IPS-NIHi7 (cell line): ENCODE measurements at regions not wholly inside any gene's neighbourhood (a gene's known extent, or its start where the extent isn't known, plus 50 kb on each side); places are given as distances from the start of the nearest gene placed in this dataset.
"Not testable (repeated sequence)": the region's sequence is repeated elsewhere in the genome, so short reads cannot be mapped to it uniquely, and the experiment has no call there.

Experiments
- DNase-seq: peaks from one replicate; pipeline ENCODE4 v3.0.0; 2012; ENCODE audit warnings: mixed read lengths; ENCODE audit errors: extremely low spot score

DNA sequence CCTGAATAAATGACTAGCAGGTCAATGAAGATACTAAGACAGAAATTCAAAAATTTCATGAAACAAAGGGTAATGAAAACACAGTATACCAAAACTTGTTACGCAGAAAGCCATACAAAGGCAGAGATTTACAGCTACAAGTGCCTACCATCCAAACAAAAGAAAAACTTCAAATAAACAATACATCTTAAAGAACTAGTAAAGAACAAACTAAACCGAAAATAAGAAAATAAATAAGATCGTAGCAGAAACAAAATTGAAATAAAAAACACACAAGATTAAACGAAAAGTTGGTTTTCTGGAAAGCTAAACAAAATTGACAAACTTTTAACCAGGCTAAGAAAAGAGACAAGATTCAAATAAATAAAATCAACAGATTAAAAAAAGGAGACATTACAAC is 51.5 kb downstream of the VPREB1 start:
- DNase-seq: not testable (repeated sequence)

DNA sequence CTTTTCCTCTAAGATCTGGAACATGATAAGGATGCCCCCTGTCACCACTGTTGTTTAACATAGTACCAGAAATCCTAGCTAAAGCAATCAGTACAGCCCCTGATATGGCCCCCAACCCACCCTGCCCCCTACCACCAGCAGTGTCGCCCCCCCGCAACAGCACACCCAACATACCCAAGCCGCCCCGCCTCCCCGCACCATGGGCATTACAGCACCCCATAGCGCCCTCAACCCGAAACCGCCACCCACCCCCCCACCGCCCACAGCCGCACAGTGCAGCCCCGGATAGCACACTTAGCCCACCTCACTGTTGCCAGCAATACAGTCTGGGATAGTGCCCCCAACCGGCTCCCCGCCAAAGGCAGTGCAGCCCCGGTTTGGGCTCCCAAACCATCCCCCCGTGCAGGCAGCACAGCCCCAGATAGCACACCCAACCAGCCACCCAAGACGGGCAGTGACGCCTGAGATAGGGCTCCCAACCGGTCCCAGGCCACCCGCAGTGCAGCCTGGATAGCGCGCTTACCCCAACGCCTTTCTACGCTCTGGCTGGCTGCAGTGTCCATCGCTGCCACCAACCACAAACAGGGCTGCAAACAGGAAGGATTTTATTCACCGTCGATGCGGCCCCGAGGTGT is 52.7 kb downstream of the VPREB1 start:
- DNase-seq: peak; percentile 6

DNA sequence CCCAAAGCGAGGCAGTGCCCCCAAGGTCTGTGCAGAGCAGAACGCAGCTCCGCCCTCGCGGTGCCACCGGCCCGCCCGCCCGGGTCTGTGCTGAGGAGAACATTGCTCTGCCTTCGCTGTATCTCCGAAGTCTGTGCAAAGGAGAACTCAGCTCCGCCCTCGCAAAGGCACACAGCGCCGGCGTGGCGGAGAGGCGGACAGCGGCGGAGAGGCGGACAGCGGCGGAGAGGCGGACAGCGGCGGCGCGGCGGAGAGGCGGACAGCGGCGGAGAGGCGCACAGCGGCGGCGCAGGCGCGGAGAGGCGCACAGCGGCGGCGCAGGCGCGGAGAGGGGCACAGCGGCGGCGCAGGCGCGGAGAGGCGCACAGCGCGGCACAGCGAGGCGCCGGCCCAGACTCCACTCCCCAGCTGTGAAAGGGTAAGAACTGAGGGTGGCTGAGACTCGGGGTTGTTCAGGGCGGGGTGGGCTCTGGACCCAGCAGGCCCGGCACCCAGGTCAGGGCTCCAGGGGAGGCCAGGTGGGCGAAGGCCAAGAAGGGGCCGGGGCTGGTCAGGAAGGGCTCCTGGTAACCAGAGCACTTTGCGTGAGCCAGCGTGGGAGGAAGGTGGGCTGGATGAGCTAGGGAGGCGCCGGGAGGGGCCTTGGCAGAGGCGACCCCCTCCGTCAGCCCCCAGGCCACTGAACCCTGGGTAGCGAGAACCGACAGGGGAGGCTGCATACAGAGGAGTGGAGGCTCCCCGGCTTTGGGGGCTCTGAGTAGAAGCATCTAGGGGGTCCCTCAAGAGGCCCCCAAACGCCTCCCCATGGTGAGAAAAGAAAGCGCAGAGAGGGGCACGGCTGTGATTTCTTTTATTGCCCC is 53.4 kb downstream of the VPREB1 start:
- peak; percentile 2 for DNase-seq

DNA sequence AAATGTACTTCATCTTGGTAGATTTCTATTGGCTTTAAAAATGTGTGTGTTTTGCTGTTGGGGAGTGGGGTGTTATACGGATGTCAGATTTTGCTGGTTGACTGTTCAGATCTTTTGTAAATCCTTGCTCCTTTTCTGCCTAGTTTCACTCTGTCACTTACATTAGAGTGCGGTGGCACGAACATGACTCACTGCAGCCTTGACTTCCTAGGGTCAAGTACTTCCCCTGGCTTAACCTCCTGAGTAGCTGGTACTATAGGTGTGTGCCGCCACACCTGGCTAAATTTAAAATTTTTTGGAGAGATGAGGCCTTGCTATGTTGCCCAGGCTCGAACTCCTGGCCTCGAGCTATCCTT is 54.0 kb downstream of the VPREB1 start:
- DNase-seq: not testable (repeated sequence)

DNA sequence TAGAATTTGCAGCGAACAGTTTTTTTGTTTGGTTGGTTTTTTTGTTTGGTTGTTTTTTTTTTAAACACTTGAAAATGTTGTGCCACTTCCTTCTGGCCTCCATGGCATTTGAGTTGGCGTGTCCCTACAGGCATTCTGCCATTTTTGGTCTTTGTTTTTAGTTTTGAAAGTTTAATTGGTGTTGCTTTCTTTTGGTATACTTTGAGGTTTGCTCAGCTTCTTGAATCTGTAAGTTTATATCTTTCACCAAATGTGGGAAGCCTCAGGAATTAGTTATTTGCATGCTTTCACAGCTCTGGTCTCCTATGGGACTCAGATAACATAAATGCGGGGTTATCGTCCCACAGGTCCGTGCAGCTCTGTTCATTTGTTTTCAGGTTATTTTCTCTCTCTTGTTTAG is 55.9 kb downstream of the VPREB1 start:
- not testable (repeated sequence) for DNase-seq

DNA sequence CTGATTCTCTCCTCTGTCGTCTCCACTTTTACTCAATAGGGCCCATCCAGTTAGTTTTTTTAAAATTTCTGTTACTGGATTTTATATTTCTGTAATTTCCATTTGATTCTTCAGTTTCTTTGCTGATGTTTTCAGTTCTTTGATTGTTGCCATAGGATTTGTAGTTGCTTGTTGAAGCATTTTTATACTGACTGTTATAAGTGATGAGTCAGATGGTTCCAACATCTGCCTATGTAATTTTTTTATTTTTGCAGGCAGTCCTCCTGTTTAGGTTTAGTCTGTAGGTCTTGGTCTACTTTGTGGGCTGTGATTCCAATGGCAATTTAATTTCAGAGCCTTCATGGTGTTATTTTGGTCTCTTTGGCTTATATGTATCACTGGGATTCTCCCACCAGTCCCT is 56.4 kb downstream of the VPREB1 start:
- not testable (repeated sequence) for DNase-seq

DNA sequence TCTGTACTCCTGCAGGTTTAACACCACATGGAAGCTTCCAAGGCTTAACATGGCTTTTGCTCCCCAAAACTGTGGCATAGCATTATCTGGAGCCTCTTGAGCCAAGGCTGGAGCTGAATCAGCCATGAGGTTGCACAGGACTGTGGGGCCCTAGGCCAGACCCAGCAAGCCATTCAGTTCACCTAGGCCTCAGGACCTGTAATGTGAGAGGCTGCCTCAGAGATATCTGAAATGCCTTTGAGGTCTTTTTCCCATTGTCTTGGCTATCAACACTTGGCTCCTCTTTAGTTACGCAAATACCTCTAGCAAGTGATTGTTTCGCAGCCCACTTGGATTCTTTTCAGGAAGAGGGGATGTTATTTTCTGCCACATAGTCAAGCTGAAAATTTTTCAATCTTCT is 72.0 kb downstream of the VPREB1 start:
- DNase-seq: peak; percentile 47

DNA sequence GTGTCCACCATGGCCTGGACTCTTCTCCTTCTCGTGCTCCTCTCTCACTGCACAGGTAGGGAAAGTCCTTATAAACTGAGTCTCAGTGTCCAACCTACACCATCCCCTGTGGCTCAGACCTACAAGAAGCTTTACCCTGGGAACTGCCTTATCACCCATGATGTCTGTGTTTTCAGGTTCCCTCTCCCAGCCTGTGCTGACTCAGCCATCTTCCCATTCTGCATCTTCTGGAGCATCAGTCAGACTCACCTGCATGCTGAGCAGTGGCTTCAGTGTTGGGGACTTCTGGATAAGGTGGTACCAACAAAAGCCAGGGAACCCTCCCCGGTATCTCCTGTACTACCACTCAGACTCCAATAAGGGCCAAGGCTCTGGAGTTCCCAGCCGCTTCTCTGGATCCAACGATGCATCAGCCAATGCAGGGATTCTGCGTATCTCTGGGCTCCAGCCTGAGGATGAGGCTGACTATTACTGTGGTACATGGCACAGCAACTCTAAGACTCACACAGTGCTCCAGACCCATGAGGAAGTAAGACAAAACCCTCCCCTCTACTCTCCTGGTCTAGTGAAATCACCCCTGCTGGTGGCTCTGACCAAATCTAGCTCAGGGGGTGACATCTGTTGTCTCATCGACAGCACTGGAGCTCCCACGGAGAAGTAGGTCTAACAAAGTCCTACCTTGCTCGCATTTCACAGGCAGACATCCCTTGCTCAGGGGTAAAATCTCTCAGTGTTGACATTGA is 74.3 kb downstream of the VPREB1 start:
- DNase-seq: peak; percentile 2

DNA sequence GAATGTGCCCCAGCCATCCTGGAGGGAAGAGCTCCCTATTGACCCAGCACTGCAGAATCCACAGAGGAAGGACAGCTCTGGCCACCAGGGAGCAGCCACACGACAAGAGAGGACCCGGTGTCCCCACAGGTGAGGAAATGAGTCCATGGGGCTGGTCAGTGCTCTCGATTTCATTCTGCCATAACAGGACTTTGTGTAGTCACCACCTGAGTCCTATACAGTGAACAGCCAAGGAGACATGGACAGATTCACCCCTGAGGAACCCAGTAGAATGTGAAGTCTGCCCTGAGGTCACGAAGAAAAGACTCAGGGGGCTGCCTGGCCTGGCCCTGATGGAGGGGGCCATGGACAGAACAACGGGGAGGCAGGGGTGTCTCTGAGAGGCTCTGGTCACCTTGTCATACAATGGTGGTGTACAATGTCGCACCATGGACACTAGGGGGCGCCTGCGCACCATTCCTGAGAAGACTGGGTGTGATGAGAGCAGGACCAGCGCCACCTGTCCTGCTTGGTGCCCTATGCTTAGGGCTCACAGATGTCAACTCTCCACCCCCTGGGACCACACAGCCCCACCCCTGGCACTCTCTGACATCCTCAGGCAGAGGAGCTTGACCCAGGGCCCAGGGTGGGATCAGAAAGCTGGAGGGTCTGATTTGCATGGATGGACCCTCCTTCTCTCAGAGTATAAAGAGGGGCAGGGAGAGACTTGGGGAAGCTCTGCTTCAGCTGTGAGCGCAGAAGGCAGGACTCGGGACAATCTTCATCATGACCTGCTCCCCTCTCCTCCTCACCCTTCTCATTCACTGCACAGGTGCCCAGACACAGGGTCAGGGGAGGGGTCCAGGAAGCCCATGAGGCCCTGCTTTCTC is 77.4 kb downstream of the VPREB1 start:
- peak; percentile 84 for DNase-seq

DNA sequence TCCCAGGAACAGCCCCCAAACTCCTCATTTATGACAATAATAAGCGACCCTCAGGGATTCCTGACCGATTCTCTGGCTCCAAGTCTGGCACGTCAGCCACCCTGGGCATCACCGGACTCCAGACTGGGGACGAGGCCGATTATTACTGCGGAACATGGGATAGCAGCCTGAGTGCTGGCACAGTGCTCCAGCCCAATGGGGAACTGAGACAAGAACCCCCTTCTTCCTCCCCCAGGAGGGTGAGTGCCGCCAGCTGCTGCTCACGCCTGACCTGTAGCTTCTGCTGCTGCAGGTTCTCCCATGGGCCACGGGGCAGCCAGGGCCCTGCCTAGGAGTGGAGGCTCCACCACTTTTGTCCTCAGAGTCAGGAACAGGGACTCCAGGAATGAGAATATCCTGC is 78.2 kb downstream of the VPREB1 start:
- no peak for DNase-seq

DNA sequence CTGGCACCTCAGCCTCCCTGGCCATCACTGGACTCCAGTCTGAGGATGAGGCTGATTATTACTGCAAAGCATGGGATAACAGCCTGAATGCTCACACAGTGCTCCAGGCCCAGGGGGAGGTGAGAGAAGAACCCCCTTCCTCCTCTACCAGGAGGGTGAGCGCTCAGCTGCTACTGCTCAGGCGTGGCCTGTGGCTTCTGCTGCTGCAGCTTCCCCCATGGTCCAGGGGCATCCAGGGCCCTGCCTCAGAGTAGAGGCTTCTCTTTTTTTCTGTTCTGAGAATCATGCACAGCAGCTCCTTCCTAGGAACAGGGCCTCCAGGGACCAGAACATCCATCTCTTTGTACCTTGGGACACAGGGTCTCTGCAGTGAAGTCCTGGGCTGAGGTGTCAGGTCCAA is 83.1 kb downstream of the VPREB1 start:
- DNase-seq: no peak

DNA sequence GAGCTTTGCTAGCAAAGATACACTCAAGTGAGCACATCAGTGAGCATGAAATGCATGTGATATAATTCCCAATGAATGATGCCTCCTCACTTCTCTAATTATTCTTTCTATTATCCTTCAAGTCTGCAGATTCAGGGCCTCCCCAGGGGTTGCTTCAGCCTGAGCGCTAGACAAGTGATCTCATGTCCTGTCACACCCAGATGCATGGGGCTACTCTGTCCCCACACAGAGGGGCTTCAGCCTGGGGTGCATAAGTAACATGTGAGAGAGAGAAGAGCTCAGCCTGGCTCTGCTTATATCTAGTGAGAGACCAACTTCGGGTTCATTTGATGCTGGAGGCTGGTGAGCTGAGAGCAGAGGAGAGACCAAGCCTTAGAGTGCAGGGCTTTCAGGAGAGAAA is 85.2 kb downstream of the VPREB1 start:
- DNase-seq: no peak

DNA sequence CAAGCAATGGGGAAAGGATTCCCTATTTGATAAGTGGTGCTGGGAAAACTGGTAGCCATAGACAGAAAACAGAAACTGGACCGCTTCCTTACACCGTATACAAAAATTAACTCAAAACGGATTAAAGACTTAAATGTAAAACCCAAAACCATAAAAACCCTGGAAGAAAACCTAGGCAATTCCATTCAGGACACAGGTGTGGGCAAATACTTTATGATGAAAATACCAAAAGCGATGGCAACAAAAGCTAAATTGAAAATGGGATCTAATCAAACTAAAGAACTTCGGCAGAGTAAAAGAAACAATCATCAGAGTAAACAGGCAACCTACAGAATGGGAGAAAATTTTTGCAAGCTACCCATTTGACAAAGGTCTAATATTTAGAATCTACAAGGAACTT is 91.1 kb downstream of the VPREB1 start:
- not testable (repeated sequence) for DNase-seq

DNA sequence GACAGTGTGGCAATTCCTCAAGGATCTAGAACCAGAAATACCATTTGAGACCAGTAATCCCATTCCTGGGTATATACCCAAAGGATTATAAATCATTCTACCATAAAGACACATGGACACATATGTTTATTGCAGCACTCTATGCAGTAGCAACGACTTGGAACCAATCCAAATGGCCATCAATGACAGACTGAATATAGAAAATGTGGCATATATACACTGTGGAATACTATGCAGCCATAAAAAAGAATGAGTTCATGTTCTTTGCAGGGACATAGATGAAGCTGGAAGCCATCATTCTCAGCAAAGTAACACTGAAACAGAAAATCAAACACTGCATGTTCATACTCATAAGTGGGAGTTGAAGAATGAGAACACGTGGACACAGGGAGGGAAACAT is 91.7 kb downstream of the VPREB1 start:
- not testable (repeated sequence) for DNase-seq

DNA sequence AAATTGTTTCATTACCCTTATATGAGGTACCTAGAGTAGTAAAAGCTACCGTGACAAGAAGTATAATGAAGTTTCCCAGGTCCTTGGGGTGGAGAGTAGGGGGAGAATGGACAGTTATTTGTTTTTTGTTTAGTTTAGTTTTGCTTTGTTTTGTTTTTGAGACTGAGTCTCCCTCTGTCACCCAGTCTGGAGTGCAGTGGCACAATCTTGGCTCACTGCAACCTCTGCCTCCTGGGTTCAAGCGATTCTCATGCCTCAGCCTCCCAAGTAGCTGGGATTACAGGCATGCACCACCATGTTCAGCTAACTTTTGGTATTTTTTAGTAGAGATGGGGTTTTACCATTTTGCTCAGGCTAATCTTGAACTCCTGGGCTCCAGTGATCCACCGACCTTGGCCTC is 94.2 kb downstream of the VPREB1 start:
- DNase-seq: not testable (repeated sequence)

DNA sequence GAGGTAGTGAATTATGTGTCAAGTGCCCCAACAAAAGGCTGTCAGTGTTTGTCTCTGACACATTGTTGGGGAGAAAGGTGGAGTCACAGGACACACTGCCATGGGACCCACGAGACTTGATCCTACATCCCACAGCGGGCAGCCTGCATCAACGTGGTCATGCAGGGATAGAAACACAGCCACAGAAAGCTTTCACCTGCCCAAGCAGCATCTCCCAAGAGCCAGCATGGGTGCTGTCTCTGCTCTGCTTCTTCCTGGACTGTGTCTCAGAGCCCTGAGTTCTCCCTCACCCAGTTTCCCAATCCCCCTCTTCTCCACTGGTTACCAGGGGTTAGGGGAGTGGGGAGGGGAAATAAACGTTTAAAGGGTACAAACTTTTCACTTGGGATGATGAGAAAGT is 97.2 kb downstream of the VPREB1 start:
- DNase-seq: no peak

DNA sequence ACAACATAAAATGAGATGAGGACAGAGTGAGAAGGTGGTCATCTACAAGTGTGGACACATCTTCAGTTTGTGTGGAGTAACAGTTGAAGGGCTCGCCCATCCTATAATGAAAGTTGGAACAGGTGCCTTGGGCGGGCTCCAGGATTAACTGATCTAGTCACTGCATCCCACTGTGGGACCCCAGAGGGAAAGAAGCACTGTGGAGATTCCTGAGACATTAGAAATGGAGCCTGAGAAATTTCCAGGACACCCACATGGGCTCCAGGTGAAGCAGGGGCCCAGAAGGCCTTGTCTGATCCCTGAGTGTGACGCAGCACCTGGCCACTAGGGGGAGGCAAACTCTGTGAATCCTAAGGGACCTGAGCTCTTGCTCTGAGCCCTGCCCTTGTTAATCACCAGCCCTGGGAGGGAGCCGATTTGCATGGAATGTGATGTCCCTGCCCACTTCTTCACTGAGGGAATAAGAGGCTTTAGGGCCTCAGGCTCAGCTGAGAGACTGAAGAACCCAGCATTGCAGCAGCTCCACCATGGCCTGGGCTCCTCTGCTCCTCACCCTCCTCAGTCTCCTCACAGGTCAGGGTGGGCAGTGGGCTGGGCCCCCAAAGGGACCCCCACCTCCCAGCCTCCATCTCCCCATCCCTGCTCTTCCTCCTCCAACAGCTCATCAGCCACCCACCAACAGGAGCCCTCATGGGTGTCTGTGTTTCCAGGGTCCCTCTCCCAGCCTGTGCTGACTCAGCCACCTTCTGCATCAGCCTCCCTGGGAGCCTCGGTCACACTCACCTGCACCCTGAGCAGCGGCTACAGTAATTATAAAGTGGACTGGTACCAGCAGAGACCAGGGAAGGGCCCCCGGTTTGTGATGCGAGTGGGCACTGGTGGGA is 98.4 kb downstream of the VPREB1 start:
- peak; percentile 96 for DNase-seq

DNA sequence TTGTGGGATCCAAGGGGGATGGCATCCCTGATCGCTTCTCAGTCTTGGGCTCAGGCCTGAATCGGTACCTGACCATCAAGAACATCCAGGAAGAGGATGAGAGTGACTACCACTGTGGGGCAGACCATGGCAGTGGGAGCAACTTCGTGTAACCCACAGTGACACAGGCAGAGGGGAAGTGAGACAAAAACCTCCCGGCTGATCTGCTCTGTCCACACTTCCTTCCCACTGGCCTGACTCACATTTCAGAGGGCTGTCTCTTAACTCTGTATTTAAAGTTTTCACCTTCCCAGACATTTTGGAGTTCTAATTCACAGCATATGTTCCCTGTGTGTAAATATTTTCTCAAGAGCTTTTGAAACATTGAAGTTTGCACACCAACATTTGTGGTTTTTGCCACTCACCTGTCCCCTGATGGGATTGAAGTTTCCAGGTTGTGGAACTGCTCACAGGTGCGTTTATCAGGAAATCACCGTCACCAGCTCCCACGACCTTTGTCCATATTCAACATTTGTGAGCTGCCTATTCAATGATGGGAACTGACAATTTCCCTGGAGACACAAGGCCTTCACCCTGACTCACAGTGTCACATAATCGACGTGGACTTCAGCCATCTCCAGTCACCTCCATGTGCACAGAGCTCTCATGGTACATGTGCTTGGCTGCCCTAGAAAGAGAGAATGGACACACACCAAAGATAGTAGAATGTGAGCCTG is 99.2 kb downstream of the VPREB1 start:
- no peak for DNase-seq

DNA sequence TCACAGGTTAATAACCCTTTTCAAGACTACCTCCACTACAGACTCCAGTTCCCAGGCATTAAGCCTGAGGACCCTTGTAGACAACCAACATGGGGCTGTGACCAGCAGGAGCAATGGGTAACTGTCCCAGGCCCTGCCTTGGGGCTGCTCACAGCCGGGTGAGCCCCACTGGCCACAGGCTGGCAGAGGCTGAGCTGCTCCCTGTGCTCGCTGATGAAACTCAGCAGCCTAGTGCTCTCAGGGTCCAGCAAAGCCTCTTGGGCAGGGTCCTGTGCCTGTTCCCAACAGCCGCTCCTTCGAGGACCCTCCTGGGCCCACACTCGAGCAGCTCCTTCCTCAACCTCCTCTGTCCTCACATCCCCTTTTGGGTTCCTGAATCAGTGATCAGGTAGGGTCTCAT is 99.8 kb downstream of the VPREB1 start:
- DNase-seq: no peak

DNA sequence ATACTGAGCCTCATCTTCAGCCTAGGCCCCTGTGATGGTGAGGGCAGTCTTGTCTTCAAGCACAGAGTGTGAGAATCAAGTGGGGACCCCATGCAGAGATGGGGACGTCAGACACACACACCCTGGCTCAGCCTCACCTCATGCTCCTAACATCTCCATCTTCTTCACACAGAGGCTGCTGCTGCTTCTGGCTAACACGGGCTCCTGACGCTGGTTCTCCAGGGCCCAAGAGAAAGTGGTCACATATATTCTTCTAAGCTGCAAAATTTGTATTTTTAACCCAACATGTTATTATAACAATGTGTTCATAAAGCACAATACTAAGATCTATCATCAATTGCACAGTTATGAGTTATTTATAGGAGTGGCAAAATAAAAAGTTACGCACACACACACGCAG is 101.2 kb downstream of the VPREB1 start:
- DNase-seq: no peak
